HUES64 (cell line): ENCODE measurements at regions not wholly inside any gene's neighbourhood (a gene's known extent, or its start where the extent isn't known, plus 50 kb on each side); places are given as distances from the start of the nearest gene placed in this dataset.
"Not testable (repeated sequence)": the region's sequence is repeated elsewhere in the genome, so short reads cannot be mapped to it uniquely, and the experiment has no call there.

Experiments
- H3K27ac ChIP-seq: 2 replicates; pipeline ENCODE4 v1.7.0; 2013; ENCODE audit warnings: low read depth, low read length, inconsistent platforms
- H3K27me3 ChIP-seq: 2 replicates; pipeline ENCODE4 v1.6.1; 2013; ENCODE audit warnings: mild to moderate bottlenecking, low read length; ENCODE audit not compliant: insufficient read depth
- H3K36me3 ChIP-seq: 2 replicates; pipeline ENCODE4 v1.6.1; 2013; ENCODE audit warnings: mild to moderate bottlenecking, low read length; ENCODE audit not compliant: insufficient read depth
- H3K4me1 ChIP-seq: 2 replicates; pipeline ENCODE4 v1.6.1; 2013; ENCODE audit warnings: mild to moderate bottlenecking, low read length, moderate library complexity; ENCODE audit not compliant: insufficient read depth
- H3K4me3 ChIP-seq: 2 replicates; pipeline ENCODE4 v1.5.1; 2013; ENCODE audit warnings: mild to moderate bottlenecking, low read length, moderate library complexity
- H3K9ac ChIP-seq: 2 replicates; pipeline ENCODE4 v1.6.1; 2013; ENCODE audit warnings: mild to moderate bottlenecking, low read depth, low read length
- H3K9me3 ChIP-seq: 2 replicates; pipeline ENCODE4 v1.6.1; 2013; ENCODE audit warnings: low read depth, low read length; ENCODE audit not compliant: insufficient read depth
- WGBS: fragments of 150-250, 120-280 bp; methylation state at CpG from one replicate; pipeline ENCODE4 v1.1.7; 2013; ENCODE audit warnings: missing lambda C conversion rate; 5-methylcytosine and 5-hydroxymethylcytosine counted together

DNA sequence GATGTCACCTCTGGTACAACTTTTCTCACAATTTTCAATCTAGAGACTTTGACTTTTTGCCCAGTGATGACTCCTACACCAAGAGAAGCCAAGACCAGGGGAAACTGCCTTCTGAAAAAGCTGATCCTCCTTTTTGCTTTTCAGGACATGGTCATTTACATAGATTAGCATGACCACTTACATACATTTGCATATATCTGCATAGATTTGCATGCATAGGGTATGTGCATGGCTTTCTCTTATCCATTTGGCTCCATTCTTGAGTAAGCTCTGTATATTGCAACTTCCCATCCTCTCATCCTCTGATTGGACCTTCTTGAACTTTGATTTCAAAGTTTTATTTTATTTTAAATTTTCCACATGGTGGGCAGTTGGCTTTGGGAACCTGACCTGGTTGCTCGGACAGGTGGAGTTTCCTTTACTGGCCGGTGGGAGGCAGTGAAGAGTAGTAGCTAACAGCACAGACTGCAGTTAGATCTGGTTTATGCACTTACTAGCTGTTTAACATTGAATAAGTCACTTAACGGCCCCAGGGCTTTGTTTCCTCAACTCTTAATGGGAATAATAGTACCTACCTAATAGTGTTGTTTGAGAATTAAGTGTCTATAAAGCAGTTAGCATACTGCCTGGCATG, 92.9 kb downstream of the GPR139 start:
- H3K9ac ChIP-seq: no peak overlapping the region
- H3K9me3 ChIP-seq: no peaks in the 10 kb centered on the region
- H3K27me3 ChIP-seq: no peaks in the 10 kb centered on the region
- no peak overlapping the region for H3K27ac ChIP-seq
- peaks cover 4% of the 10 kb centered on the region; the same call in 1 of the 2 replicates for H3K4me1 ChIP-seq
- no peak overlapping the region for H3K4me3 ChIP-seq
- no peaks in the 10 kb centered on the region for H3K36me3 ChIP-seq
- WGBS: 35% methylated on average over 3 of the region's 3 CpGs

- no peaks in the 10 kb centered on the region for H3K36me3 ChIP-seq
Measured at GRCh38 chr16:19979638-19980037, 94.1 kb downstream of the GPR139 start.

DNA sequence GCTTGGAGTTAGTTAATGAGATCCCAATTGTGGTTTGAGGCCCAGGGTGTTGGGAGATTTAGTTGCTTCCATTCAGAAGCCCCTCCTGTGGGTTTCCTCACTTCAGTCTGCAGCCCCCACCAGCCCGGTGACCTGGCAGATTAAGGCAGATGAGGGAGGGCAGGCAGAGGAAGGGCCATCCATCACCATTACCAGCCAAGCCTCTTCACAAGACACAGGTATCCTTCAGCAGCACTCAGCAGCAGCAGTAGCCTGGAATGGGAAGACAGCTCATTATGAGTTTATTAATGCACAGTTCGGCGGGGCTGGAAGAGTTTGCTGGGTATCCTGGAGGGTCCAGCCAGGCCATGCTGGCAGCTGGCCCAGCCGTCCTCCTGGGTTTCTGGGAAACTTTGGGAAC, 90.0 kb upstream of the GPRC5B start:
- peaks cover 13% of the 10 kb centered on the region for H3K4me1 ChIP-seq
- H3K4me3 ChIP-seq: no peak overlapping the region
- no peaks in the 10 kb centered on the region for H3K27me3 ChIP-seq
- no peaks in the 10 kb centered on the region for H3K36me3 ChIP-seq
- 83% methylated on average over 4 of the region's 4 CpGs for WGBS
- H3K9ac ChIP-seq: no peak overlapping the region
- H3K27ac ChIP-seq: no peak overlapping the region
- no peaks in the 10 kb centered on the region for H3K9me3 ChIP-seq

More at GRCh38 chr16:19979638-19980037, 94.1 kb downstream of the GPR139 start:
- WGBS: 40% methylated on average over 1 of the region's 4 CpGs
- H3K9ac ChIP-seq: no peak overlapping the region
- no peak overlapping the region for H3K27ac ChIP-seq
- H3K4me1 ChIP-seq: peaks cover 7% of the 10 kb centered on the region; the same call in 1 of the 2 replicates
- H3K27me3 ChIP-seq: no peaks in the 10 kb centered on the region
- H3K9me3 ChIP-seq: no peaks in the 10 kb centered on the region
- H3K4me3 ChIP-seq: no peak overlapping the region

DNA sequence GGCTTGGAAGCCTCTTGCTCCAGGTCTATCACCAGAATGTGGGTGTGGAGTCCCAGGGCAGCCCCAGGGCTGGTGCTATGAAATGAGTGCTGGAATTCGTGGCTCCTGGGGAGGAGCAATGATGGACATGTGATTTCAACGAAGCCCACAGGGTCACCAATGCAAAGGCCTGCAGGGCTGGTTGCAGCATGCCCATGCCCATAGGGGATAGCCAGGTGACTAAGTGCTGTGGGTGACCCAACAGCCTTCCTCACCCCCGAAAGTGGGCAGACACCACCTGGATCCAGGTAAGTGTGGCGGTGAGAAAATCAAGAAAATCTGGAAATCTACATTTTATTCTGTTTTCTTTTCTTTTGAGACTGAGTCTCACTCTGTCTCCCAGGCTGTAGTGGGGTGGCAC, 87.5 kb upstream of the GPRC5B start:
- no peak overlapping the region for H3K27ac ChIP-seq
- peaks cover 13% of the 10 kb centered on the region for H3K4me1 ChIP-seq
- peaks cover 4% of the 10 kb centered on the region for H3K9me3 ChIP-seq
- WGBS: 81% methylated on average over 4 of the region's 4 CpGs
- no peak overlapping the region for H3K9ac ChIP-seq
- no peaks in the 10 kb centered on the region for H3K27me3 ChIP-seq
- no peak overlapping the region for H3K4me3 ChIP-seq
- H3K36me3 ChIP-seq: no peaks in the 10 kb centered on the region

DNA sequence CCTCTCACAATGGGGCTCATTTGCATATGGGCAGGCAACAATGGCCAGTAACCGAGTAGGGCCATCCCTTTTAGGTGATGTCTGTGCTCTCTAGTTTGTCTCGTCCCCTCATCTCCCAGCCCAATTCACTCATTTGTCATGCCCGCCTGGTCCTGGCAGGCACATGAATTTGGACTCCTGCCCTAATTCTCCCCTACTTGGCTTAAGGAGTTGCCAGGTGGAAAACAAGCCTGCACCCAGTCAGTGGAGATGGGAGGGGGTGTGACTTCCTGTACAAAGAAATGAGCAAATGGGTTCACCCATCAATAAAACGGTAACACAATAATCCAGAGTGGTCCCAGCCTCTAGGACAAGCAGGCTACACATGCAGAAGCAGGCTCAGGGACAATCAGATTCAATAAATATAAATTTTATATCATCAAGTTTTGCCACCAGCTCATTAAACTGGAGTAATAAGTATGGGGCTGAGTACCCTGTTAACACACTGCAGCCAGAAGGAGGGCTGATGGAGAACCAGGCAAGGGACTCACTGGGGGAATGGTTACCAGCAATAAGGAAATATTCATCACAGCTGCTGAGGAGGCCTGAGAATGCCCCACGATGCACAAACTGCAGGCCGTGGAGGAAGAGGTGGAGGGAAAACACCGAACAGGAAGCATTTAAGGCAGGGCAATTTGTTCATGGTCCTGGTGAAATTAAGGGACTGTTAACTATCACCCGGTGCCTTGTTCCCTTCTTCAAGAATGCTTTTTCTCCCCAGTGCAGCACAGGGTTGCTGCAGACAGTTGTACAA, 84.4 kb upstream of the GPRC5B start:
- 83% methylated on average over 8 of the region's 8 CpGs for WGBS
- H3K36me3 ChIP-seq: no peaks in the 10 kb centered on the region
- no peaks in the 10 kb centered on the region for H3K27me3 ChIP-seq
- H3K9ac ChIP-seq: no peak overlapping the region
- H3K4me1 ChIP-seq: peaks cover 10% of the 10 kb centered on the region; the same call in 1 of the 2 replicates
- peaks cover 4% of the 10 kb centered on the region for H3K9me3 ChIP-seq
- H3K27ac ChIP-seq: no peak overlapping the region
- no peak overlapping the region for H3K4me3 ChIP-seq

GRCh38 chr16:19967963-19968362, 83.3 kb upstream of the GPRC5B start:
- no peaks in the 10 kb centered on the region for H3K27me3 ChIP-seq
- peaks cover 10% of the 10 kb centered on the region; the same call in 1 of the 2 replicates for H3K4me1 ChIP-seq
- H3K4me3 ChIP-seq: no peak overlapping the region
- H3K36me3 ChIP-seq: no peaks in the 10 kb centered on the region
- H3K27ac ChIP-seq: no peak overlapping the region
- H3K9ac ChIP-seq: no peak overlapping the region
- 95% methylated on average over 4 of the region's 5 CpGs for WGBS
- H3K9me3 ChIP-seq: peaks cover 4% of the 10 kb centered on the region

- H3K36me3 ChIP-seq: no peaks in the 10 kb centered on the region
- no peak overlapping the region for H3K4me3 ChIP-seq
- H3K27ac ChIP-seq: no peak overlapping the region
- H3K9me3 ChIP-seq: peaks cover 4% of the 10 kb centered on the region
- no peak overlapping the region for H3K9ac ChIP-seq
- peaks cover 10% of the 10 kb centered on the region; the same call in 1 of the 2 replicates for H3K4me1 ChIP-seq
- H3K27me3 ChIP-seq: no peaks in the 10 kb centered on the region
Measured at GRCh38 chr16:19967561-19967960, 82.9 kb upstream of the GPRC5B start.

- Histone ChIP-seq H3K36me3 (no peaks in the 10 kb centered on the region), H3K4me1 (peaks cover 9% of the 10 kb centered on the region), H3K27me3 (no peaks in the 10 kb centered on the region), H3K9me3 (peaks cover 4% of the 10 kb centered on the region), H3K9ac (no peak overlapping the region), H3K27ac (no peak overlapping the region), H3K4me3 (no peak overlapping the region)
- WGBS: 92% methylated on average over 5 of the region's 5 CpGs
Measured at GRCh38 chr16:19963301-19963700, 78.7 kb upstream of the GPRC5B start.

- H3K27ac ChIP-seq: no peak overlapping the region
- peaks cover 13% of the 10 kb centered on the region for H3K4me1 ChIP-seq
- H3K9ac ChIP-seq: no peak overlapping the region
- H3K4me3 ChIP-seq: no peak overlapping the region
- H3K27me3 ChIP-seq: no peaks in the 10 kb centered on the region
- no peaks in the 10 kb centered on the region for H3K36me3 ChIP-seq
- 93% methylated on average over 5 of the region's 5 CpGs for WGBS
- H3K9me3 ChIP-seq: no peaks in the 10 kb centered on the region
Measured at GRCh38 chr16:19960183-19960582, 75.5 kb upstream of the GPRC5B start.

DNA sequence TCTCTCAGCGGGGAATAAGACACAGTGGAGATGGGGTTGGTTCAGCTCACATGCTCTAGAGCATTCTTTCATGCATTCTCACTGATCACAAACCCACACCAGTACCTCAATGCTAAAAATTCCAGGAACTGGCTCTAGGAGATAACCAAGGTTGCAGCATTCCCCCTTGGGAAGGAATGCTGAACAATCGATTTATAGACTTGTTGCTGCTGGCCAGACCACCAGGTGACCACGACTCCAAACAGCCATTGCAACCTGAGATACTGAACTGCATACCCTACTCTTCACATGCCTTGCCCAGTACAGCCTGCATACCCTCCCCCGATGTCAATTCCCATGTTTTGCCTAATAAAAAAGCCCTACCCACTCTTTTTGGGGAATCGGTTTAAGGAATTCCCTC, 75.1 kb upstream of the GPRC5B start:
- H3K4me1 ChIP-seq: peaks cover 15% of the 10 kb centered on the region
- no peaks in the 10 kb centered on the region for H3K27me3 ChIP-seq
- H3K9me3 ChIP-seq: no peaks in the 10 kb centered on the region
- WGBS: 85% methylated on average over 5 of the region's 5 CpGs
- H3K27ac ChIP-seq: no peak overlapping the region
- no peak overlapping the region for H3K4me3 ChIP-seq
- no peaks in the 10 kb centered on the region for H3K36me3 ChIP-seq
- no peak overlapping the region for H3K9ac ChIP-seq

GRCh38 chr16:19955896-19956295, 71.2 kb upstream of the GPRC5B start:
- H3K4me1 ChIP-seq: peaks cover 30% of the 10 kb centered on the region
- 92% methylated on average over 3 of the region's 3 CpGs for WGBS
- H3K27me3 ChIP-seq: not testable (repeated sequence)

More at GRCh38 chr16:19955896-19956295, 71.2 kb upstream of the GPRC5B start:
- H3K9me3 ChIP-seq, H3K4me3 ChIP-seq, H3K9ac ChIP-seq, H3K27ac ChIP-seq, H3K36me3 ChIP-seq: not testable (repeated sequence)
